ENCODE measurements at regions not wholly inside any gene's neighbourhood (a gene's known extent, or its start where the extent isn't known, plus 50 kb on each side); places are given as distances from the start of the nearest gene placed in this dataset.

DNA sequence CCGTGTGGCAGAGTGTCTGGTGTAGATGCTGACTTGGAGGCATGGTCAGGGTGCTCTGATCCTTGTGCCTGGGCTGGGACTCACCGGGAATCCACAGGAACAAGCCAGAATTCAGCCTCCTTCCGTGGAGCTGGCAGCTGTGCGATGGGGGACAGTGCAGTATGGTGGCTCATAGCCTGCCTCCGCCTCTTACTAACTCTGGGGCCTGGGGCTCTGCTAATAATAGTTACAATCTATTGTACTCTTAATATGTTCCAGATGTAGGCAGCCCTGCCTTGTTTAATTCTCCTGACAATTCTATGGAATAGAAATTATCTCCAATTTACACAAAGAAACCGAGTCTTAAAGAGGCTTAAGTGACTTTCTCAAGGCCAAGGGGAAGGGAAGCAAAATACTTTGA is 77.6 kb downstream of the PCDH1 start:
- no peak for DNase-seq

GRCh38 chr5:141799507-141800167 is 78.6 kb downstream of the PCDH1 start:
- DNase-seq = no peak

DNA sequence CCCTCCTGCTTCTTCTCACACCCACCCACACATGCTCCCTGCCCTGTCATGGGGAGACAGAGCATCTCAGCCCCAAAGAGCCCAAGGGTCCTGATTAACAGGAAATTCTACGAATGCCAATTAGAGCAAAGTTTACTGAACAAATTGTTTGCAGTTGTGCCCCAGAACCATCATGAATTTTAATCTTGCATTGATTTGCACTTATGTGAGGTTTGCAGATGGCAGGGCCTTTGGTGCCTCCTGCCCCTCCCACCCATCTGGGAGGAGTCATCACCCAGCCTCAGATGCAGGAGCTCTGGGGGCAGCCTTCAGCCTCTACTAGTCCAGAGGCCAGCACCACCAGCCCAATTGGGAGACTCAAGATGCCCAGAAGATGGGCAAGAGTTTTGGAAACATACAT is 80.8 kb downstream of the PCDH1 start:
- DNase-seq = no peak

- DNase-seq = no peak
Measured at GRCh38 chr5:141795421-141795820, 82.8 kb downstream of the PCDH1 start.

GRCh38 chr5:141793881-141794280 is 84.3 kb downstream of the PCDH1 start:
- DNase-seq = no peak

DNA sequence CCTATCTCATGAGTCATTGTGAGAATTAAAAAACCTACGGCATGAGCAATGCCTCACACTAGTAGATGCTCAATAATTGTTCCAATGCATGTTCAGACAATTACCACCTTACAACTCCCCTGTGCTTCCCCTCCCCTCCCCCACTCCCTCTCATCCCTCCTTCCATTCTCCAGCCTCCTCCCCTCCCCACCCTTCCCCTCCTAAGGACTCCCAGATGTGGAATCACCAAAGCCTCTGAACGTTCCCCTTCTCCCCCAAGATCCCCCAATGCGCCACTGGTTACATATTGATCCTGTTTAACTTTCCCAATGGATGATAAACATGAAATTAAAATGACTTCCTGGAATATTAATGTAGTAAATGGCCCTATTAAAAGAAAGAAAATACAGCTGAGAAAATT is 84.8 kb downstream of the PCDH1 start:
- no peak for DNase-seq

DNA sequence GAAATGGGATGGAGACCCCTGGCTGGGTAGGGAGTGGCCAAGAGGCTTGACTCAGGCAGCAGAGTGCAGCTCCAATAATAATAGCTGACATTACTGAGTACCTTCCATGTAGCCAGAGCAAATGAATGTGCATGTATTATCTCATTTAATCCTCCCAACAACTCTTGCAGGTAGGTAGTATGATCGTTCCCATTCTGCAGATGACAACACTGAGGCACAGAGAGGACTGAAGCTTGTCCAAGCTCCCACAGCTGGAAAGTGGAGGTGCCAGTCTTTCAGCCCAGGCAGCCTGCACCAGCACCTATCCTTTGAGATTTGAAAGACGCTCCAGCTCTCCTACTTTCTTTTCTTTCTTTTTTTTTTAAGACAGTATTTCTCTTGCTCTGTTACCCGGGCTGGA is 87.6 kb downstream of the PCDH1 start:
- DNase-seq = no peak

DNA sequence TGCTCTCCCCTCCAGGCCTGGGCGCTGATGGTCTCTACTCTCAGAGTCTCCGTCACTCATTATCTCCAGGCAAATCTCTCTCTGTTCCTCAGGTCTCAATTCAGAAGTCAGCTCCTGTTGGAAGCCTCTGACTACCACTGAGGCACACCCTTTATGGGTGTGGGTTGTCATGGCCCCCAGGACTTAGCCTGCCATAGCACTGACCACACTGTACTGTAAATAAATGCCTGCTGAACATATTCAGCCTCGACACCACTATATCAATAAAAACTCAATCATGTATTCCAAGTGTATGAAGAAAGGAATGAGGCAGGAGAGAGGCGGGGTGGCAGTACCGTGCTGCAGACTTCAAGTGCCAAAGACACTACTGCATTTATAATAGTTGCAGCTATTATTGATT is 88.9 kb downstream of the PCDH1 start:
- no peak for DNase-seq

DNA sequence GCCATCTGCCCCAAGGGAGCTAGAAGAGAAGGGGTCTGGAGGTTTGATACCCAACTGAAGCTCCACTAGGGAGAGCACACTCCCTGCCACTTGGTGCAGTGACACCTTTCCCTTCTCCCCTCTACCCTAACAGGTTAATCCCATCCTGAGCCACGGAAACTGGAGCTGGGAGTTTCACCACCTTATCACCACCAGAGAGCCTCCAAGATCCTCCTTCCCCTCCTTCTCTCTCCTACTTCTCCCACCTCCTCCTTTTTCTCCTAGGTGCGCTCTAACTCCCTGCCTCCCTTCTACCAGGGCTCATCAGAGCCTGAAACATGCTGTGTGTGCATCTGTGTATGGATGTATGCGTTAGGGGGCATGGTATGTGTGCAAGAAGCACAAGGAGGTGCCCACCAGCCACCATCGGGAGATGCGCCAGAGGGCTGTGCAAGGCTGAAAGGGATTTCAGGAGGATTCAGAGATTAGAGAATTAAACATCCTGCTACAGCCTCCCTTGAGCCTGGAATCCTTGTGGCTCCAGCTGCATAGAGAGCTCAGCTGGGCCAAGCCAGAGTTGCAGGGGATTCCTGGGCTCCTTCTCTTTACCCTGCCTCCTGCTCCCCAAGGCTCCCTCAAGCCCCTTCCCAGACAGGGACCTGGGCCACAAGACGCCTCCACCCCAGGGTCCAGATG is 89.8 kb downstream of the PCDH1 start:
- DNase-seq = no peak

DNA sequence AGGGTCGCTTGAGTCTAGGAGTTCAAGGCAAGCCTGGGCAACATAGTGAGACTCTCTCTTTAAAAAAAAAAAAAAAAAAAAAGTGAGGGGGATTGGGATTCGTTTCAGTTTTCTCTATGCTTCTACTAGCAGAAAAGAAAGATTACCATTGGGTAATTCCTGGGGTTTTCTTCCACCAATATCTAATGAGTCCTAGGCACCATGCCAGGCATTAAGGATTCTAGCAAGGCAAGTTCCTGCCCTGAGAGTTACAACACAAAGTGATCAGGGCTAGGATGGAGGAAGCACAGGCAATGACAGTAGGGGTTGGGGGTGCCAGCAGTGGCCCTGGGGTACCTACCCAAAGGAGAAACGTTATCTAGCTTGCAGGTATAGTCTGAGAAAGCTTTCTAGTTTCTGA is 90.8 kb downstream of the PCDH1 start:
- DNase-seq = no peak

- no peak for DNase-seq
Measured at GRCh38 chr5:141786700-141787099, 91.5 kb downstream of the PCDH1 start.

DNA sequence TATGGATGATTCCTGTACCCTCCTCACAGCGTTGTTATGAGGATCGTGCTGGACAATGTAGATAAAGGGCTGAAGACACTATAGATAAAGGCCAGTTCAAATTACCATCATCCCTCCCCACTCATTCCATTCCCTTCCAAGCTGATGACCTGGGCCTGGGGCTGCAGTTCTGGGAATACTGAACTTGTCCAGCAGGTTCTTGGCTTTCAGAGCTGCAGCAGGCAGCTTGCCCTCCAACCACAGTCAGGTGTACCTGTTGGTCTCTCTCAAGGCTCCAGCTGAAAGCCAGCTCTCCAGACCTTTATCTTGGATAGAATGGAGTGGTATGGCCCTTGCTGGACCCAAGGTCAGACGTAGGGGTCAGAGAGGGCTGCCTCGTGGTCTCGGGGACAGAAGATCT is 92.5 kb downstream of the PCDH1 start:
- DNase-seq = no peak

DNA sequence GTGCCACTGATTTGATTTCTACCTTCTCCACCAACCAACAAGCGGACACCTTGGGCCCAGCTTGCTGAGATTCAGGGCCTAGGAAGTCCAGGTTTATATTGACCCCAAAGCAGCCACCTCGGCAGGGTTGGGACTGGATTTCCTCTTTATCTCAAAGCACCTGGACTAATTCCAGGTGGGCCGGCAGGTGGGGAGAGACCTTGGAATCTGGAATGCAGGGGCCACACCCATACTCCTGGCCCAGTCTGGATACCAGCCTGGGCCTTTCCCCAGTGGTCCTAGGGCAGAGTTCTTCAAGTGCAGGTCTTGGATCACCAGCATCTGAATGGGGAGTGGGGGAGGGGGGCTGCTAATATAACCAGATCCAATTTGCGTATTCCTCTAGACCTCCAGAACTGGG is 93.1 kb downstream of the PCDH1 start:
- DNase-seq = peak; percentile 19

DNA sequence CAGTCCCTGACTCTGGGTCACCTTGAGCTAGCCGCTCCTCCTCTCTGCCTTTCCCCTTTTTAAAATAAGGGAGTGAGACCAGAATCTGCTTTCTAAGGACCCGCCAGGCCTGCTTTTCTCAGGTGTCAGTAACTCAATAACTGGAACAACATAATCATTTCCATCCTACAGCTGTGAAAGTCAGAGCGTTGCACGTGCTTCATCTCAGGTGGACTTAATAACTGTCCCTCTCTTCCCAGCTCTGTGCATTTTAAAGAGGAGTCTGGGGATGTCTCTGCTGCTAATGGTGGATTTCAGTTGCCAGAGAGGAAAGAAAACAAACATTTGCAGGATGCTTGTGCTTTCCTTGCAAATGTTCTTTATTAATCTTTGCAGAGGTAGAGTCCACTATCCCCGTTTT is 93.7 kb downstream of the PCDH1 start:
- no peak for DNase-seq

GRCh38 chr5:141783947-141784296 is 94.3 kb downstream of the PCDH1 start:
- no peak for DNase-seq

- DNase-seq = peak; percentile 49
Measured at GRCh38 chr5:141783005-141783946, 94.9 kb downstream of the PCDH1 start.

DNA sequence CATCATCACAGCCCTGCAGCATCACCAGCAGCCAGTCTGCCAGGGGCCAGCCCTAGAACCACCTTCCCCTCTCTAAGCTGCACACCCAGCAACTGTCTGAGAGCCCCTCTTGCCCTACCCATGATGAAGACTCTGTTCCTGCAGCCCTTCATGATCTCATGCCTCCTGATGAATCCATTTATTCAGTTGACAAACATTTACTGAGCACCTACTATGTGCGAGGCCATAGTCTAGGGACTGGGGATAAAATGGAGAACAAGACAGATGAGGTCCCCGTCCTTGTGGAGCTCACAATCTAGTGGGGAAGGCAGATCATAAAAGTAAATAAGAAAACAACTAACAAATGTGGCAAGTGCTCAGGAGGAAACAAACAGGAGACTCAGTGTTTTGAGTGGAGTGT is 96.3 kb downstream of the PCDH1 start:
- no peak for DNase-seq

GRCh38 chr5:141780952-141781781 is 97.0 kb downstream of the PCDH1 start:
- peak; percentile 47 for DNase-seq

DNA sequence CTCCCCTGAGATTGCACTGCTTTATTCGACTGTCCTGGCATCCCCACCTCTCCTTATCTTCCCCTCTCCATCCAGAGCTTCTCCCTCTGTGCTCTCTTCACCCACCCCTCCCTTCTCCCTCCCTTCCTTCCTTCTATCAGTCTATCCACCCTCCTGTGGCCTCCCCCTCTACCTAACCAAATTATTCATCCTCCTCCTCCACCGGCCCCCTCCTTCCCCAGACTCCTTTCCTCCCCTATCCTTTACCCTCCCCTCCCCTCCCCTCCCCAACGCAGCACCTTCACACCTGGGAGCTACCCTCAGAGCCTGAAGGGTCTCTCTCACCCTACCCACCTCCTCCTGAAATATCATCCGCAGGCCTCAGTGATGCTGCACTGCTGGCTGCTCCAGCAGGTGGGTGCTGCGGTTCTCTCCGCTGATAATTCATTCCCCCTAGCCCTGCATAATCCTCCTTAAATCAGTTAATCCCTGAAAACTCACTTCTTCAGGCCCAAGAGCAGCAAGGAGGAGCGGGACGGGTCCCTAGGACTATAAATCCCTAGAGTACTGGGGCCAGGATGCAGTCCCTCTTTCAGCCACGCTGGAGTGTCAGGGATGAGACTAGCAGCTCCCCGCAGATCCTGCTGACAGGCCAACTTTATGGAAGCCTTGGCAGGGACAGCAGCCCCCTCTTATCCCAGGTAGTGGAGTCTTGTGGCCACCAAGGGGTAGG is 97.8 kb downstream of the PCDH1 start:
- DNase-seq = no peak

GRCh38 chr5:141779503-141779973 is 97.5 kb upstream of the ARAP3 start:
- DNase-seq = no peak

GRCh38 chr5:141778683-141779082 is 96.7 kb upstream of the ARAP3 start:
- DNase-seq = no peak

DNA sequence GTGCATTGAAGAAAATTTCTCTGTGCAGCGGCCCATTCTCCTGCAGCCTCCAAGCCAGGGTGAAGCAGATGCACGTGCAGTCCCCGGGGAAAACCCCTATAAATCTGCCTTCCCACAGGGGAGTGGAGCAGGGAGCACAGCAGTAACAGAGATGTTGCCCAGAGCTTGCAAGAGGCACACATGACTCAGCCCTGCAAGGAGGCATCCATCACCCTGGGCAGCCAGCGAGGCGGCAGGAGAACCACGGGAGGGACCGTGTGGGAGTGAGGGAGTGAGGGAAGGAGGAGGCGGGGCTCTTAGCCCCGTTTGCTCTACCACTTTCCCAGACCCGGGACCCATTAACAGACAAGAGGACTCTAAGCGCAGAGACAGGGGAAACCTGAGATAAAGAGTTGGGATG is 96.2 kb upstream of the ARAP3 start:
- no peak for DNase-seq
